CD4-positive, alpha-beta T cell treated with Interleukin-17A for 1 hour (primary cell): ENCODE measurements at regions not wholly inside any gene's neighbourhood (a gene's known extent, or its start where the extent isn't known, plus 50 kb on each side); places are given as distances from the start of the nearest gene placed in this dataset.

Experiments used
- DNase-seq: peaks from one replicate; pipeline ENCODE4 v3.0.0-alpha.2; 2020

DNA sequence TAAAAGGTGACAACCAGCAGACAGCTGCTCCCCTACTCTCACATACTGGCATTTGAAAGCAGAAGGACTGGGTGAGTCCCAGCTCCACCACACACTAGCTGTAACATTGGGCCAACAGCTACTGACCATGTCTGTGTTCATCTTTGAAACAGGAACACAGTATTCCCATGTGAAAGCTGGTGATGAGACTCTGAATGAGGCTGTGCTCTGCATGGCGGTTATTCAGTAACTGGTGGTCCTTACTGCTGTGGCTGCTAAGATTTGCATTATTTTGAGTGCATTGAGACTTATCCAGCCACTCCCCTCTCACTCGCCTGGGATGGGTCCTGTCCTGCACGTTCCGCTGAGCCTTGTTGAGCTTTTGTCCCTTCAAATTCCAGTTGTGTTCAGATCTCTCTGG, 342.9 kb downstream of the FOXL1 start:
- DNase-seq: no peak

DNA sequence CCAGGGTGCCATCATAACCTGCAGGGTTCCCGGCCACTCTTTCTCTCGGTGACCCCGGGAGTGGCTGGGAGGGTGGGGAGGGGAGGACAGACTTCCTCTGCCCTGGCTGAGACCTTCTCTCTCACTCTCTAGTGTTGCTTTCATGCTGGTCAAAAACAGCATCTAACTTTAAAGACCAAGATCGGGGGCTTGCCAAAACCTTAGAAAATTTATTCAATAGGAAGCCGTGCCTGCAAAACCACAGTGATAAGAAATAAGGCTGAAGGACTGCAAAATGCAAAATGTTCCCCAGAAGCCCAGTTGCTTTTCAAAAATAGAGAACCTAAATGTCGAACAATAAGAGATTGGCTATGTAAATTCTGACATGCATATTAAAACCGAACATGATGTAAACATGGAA, 344.0 kb downstream of the FOXL1 start:
- no peak for DNase-seq

DNA sequence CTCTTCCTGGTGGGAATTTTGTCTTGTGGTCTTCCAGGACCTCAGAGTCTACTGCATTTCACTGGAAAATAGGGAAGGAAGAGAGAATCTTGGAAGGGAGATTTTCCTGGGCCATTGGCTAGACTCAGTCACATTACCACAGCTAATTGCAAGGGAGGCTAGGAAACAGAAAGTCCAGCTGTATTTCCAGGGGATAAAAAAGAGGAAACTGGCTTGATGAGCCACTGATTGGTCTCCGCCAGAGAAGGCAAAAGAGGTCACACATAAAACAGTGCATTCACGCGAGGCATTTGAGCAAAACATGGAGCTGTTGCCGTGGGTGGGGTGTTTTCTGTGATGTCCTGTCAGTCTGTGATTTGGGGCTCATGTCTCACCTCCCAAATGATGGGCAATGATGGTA, 345.3 kb downstream of the FOXL1 start:
- no peak for DNase-seq

DNA sequence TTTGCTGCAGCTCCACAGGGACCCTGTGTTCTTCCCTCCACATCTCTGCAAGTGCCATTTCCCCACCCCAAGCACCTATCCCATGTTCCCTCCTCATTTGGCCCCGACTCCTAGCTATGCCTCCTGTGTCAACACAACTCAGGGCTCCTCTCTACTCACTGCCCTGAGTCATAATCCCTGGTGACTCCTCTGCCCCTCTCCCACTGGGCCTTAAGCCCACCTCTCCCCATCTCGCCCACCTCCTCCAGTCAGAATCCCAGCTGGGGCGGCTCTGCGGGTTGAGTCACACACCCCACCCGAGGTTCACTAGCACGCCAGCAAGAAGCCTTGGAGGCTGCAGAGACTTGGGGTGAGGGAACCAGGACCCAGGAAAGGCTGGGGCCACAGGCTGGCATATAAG, 346.2 kb downstream of the FOXL1 start:
- no peak for DNase-seq

DNA sequence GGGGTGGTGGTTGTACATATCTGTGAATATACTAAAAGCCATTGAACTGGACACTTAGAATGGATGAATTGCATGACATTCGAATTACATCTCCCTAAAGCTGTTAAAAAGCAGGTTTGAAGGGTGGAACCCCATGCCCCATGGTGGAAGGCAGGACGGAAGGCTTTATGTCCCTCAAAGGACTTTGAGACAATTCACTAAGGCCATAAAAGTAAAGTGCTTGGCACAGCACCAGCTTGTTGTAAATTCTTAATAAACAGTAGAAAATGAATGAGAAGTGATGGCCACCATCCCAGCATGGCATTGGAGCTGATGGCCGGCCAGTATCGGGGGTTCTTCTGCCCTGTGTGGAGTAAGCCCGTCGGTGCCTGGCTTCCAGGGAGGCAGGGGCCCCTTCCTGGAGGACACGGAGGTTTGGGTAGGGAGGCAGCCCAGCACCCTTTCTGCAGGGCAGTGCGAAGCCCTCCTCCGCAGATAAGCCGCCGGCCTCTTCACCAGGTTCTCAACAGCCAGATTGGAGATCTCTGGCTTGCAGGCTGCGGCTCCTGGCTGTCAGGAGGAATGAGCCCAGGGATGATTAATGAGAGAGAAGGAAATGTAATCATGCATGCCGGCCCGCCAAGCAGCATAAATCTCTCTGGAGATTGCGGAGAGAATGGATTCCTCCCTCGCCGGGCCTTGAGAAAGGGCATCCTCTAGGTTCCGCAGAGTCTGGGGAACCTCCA, 346.9 kb downstream of the FOXL1 start:
- DNase-seq: no peak

DNA sequence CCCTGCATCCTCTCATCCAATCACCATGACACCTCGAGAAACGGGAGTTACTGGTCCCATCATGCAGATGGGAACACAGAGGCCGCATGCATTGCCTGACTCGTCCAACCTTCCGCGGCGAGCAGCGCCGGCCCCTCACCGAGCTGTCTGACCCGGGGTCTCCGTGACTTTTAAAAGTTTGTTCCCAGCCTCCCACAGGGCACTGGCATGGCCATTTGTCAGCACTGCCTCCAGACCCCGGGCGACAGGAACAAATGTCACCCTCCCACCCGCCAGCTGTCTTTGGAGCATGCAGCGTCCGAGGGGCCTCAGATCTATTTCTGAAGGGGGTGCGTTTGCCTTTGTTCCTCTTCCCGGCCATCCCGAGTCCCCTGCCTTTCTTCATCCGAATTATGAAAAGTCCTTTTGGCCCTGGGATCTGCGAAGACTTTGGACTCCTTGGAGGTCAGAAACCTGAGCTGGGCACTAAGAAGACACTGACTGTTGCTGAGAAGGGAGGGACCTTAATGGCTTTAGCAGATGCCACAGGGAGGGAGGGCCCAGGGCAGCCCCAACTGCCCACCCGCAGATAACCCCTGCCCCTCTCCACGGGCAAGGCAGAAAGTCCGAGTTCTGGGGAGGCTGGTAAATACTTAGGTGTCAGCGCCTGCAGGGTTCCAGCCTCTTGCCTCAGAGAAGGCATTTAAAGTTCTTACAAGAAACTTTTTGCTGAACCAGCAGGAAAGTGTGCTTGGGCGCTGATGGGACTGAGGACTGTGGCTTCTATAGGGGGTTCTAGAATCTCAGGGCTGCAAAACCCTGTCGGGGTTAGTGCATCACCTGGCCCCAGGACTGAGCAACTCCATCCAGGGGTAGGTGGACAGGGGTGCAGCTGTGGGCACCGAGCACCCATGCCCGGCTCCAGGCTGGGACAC, 348.1 kb downstream of the FOXL1 start:
- no peak for DNase-seq

DNA sequence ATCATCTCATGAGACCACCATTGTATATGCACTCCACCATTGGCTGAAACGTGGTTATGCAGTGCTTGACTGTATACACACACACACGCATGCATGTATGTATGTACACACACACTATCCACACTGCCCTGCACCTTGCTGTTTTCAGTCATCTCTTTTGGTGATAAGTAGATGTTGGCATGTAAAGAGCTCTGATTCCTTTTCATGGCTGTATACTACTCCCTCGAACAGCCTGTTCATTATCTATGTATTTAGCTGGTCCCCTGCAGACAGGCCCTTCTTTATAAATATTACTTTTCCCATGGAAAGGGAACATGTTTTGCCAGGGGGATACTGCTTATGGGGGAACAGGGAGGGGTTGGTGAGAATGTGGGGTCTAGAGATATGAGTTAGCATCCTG, 349.4 kb downstream of the FOXL1 start:
- no peak for DNase-seq

GRCh38 chr16:86928523-86929011, 350.2 kb downstream of the FOXL1 start:
- DNase-seq: no peak

GRCh38 chr16:86929057-86929871, 350.9 kb downstream of the FOXL1 start:
- no peak for DNase-seq

GRCh38 chr16:86930001-86930400, 351.7 kb downstream of the FOXL1 start:
- no peak for DNase-seq

GRCh38 chr16:86930663-86931373, 352.5 kb downstream of the FOXL1 start:
- no peak for DNase-seq

GRCh38 chr16:86931410-86931941, 353.1 kb downstream of the FOXL1 start:
- DNase-seq: no peak

DNA sequence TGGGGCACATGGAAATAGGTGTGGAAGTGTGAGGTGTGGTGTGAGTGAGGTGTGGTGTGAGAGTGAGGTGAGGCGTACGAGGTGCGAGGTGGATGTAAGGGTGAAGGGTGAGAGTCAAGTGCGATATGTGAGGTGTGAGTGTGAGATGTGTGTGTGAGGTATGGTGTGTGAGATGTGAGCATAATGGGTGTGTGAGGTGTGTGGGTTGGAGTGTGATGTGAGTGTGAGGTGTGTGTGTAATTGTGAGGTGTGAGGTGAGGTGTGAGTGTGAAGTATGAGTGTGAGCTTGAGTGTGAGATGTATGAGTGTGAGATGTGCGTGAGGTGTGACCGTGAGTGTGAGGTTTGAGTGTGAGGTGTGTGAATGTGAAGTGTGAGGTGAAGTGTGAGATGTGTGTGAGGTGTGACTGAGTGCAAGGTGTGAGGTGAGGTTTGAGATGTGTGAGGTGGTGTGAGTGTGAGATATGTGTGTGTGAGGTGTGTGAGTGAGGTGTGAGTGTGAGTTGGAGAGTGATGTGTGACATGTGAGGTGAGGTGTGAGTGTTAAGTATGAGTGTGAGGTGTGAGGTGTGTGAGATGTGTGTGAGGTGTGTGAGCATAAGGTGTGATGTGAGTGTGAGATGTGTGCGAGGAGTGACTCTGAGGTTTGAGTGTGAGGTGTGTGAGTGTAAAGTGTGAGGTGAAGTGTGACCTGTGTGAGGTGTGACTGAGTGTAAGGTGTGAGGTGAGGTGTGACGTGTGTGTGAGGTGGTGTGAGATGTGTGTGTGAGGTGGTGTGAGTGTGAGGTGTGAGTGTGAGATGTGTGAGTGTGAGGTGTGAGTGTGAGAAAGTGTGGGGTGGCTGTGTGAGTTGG, 354.0 kb downstream of the FOXL1 start:
- DNase-seq: no peak

DNA sequence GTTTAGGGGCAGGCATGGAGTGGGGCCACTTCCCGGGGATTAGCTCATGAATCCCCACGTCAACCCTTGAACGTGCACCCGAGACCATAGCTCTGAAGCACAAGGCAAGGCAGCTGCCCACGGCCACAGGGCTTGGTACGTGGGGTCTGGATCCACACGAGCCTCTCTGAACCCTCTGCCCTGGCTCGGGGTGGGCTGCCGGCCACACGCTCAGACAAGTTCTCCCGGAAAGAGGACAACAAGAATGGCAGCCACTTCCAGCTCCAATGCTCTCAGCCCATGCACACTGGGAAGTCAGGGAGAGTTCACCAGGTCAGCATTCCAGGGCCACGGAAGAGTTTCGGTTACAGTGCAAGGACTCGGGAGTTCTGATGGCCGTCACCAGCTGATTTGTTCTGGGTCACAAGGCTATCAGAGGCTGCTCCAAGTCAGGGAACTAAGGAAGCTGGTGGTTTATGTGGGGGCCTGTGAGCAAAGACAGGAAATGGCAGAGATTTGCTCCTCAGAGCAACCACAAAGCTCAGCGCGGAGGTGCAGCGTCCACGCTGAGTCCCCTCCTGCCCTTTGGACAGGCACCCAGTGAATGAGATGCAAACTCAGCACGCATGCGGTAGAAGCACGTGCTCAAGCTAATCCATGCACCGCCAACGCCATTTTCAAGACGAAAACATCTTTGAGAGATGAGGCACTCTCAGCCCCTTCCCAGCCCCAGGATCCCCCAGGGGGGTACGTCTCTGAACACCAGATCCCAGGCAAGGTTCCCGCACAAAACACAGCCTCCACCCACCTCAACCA, 356.4 kb downstream of the FOXL1 start:
- no peak for DNase-seq

- no peak for DNase-seq
These were observed 361.3 kb downstream of the FOXL1 start for GRCh38 chr16:86939609-86940008.

DNA sequence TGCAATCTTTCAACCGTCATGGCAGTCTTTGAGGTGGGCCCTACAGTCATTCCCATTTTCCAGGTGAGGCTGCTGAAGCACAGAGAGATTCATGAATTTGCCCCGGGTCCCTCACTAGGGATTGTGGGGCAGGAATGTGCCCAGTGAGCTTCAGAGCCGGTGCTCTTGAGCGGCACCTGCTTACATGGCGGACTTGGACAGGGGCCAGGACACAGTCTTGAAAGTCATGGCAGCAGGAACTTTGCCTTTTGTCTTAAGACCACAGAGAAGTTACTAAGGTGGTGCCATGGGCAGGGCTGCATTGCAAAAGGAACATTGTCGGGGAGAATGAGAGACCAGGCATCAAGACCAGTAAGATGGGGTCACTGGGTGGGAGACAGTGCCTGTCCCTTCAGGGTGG, 363.4 kb downstream of the FOXL1 start:
- DNase-seq: no peak

DNA sequence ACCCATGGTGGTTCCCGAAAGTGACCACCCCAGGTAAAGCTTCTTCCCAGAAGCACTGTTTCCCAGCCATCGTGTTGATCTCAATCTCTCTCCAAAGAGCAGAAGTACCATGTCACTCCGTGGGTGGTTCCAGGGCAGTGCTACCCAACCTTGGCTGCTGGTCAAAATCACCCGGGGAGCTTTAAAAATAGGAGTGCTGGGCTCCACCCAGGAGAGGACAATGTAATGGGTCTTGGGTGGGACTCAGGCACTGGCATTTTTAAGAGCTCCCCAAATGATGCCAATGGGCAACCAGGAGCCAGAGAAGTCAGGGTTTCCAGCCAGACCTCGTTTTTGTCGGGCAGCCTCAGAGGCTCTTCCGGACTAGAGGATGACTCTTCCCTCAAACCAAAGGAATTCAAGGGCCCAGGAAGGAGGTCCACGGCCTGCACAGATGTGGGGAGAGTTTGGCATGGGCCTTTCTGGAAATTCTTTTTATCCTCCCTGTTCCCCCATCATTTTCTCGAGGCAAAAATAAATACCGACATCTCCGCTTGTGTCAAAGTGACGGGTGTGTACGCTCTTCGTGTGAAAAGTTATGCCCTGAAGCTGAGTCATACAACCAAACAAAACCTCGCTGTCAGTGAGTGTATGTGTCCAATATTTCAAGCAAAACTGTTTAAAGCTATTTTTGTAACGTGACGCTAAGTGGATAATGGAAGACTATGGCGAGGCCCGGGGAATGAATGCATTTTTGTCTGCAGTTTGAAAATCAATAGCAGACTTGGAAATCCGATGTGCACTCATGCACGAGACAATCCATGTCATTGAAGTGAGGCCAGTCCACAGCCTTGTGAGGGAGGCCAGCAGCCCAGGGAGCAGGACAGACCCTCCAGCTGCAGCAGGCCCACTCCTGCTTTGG, 364.1 kb downstream of the FOXL1 start:
- DNase-seq: no peak

GRCh38 chr16:86945166-86945900, 367.0 kb downstream of the FOXL1 start:
- no peak for DNase-seq

- no peak for DNase-seq
These were observed 368.0 kb downstream of the FOXL1 start for GRCh38 chr16:86946396-86946795.
